CD4-positive, alpha-beta T cell treated with Interleukin-4 for 4 hours (primary cell): ENCODE measurements at regions not wholly inside any gene's neighbourhood (a gene's known extent, or its start where the extent isn't known, plus 50 kb on each side); places are given as distances from the start of the nearest gene placed in this dataset.

ENCODE experiments used
- DNase-seq: peaks from one replicate; pipeline ENCODE4 v3.0.0-alpha.2; 2020

GRCh38 chr2:56626927-56627326 lies 443.1 kb downstream of the CCDC85A start:
- no peak for DNase-seq

DNA sequence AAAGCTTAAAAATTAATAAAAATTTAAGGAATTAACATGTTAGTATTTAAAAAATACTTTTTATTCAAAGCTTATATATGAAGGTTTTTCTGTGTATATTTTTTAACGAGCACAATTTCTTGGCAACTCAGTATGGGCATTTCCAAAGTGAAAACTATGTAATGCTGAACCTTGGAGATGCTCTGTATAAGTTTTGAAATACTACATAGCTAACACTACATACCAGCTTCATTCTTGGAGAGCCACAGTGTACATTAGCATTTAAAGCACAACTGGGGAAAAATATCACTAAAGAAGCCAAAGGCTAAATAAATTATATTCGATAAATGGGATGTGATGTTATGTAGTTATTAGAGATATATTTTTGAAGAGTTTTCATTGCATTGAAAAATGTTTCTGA lies 446.5 kb downstream of the CCDC85A start:
- DNase-seq = no peak

DNA sequence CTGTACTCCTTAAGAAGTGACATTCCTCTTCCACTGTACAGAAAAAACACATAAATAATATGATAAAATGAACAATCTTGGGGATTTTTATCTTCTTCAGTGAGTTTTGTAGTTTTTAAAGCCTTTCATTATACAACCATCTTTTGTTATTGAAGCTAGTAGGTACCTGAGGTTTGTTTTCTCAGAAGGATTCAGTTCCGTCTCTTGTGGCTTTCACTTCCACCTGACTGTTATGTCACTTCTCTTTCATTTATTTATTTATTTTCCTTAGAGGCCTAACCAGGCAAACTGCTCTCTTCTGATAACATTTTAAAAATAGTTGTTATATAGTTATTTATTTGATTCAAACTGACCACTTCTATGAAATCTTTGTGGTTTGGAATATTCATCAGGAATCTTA lies 464.2 kb downstream of the CCDC85A start:
- no peak for DNase-seq

DNA sequence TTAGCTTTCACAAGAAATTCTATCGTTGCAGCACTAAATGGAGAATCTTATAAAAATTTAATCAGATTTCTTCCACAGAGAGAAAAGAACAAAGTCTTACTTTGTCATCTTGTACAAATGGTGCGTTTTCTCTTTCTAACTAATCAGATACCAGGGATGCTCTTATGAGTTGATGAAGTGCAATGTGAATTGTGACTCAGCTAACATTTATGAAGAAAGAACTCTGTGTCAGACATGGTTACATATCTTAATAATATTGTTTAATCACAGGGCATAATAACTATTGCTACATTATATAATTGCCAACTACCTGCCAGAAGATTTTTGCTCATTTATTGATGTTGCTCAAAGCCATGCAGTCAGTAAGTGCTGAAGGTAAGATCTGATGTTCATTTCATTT lies 465.0 kb downstream of the CCDC85A start:
- DNase-seq = no peak

- DNase-seq = no peak
Observed at GRCh38 chr2:56654936-56655335, 471.1 kb downstream of the CCDC85A start.

- DNase-seq = no peak
Observed at GRCh38 chr2:56656826-56657225, 473.0 kb downstream of the CCDC85A start.

DNA sequence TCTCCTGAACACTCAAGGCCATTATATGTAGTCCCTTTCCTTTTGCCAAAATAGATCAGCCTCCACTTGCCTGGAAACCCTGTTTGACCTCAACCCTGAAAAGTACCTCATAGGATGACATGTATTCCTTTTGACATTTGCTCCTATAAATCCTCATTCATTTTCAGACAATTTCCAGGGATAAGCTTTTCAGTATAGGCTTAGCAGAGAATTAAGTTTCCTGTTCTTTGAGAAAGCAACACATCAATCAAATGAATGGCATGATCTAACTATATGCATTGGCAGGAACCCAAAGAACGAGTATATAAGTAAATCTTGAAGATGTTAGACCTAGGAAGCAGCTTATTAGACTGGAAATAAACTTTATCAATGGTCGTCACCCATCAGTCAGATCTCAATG lies 483.0 kb downstream of the CCDC85A start:
- no peak for DNase-seq

GRCh38 chr2:56671973-56672569 lies 488.3 kb downstream of the CCDC85A start:
- DNase-seq = no peak

DNA sequence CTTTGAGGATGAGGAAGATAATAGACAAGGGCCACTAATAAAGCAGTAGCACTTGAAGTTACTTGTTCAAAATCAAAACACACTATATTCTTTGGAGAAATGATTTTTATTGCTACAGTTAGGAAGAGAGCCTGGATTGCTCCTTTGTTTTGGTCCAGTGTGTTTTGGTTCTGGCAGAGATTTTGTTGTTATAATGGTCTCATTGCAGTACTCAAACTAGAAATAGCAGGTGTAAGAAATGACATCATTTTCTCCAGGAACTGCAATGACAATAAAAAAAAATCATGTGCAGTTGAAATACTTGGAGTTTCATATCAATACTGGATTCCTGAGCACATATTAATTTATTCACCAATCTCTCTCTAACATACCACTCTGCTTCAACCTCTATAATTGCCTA lies 490.3 kb downstream of the CCDC85A start:
- DNase-seq = no peak

- no peak for DNase-seq
Observed at GRCh38 chr2:56676966-56677365, 493.2 kb downstream of the CCDC85A start.

DNA sequence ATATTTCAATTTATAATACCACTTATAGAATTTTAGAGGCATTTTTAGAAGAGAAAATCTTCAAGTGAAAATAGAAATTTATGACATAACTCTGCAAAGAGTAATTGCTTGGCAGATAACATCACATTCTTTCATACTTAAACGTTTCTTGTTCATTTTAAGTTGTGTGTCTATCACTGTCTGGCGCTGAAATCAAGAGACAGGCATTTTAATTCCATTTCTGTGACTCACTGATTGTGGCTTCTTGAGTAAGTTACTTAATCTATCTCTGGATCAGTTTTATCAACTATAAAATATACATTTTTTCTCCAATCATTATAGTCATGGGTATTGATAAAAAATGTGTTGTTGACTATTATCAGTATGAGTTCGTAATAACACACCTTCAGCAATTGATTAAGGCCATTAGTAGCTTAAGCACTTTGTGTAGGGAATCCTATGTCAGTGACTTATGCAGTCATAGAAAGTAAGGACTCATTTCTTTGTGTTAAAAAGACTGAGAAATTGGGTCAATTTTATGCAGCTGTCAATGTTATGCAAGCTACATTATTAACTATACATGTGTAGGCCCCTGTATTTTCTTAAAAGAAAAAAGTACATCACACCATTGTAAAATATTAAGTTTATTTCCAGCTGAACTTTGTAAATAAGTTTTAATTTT lies 497.3 kb downstream of the CCDC85A start:
- DNase-seq = no peak

DNA sequence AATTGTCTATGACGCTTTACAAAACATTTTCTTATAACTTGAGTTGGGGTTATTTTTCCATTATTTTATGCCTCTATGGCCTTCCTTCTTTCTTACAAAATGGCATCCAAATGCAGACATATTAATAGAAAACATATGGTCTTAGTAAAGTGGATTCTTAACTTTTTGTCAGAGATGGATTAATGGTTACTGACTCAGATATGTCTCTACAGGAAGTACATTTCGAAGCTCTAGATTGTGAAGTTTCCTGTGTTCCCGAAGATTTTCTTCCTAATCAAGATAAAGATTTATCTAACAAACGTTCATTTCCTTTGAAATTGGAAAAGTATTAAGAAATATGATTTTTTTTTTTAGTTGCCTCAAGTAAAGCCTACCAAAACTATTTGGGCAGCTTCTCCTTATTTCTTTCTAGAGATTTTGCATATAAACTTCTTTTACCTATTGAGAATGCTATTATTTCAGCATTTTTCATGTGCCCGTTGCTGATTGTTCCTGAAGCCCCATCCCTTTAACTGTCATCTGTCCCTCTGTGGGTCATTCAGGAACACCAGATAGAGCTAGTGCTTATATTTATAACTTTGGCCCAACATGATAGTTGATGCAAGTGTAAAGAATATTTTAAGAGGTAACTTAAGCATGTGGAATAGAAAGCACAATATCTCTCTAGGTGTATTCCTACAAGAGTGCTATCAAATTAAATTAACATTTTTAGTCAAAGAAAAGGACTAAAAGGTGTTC lies 498.0 kb downstream of the CCDC85A start:
- DNase-seq = no peak

- DNase-seq = no peak
Observed at GRCh38 chr2:56682397-56682760, 498.6 kb downstream of the CCDC85A start.

DNA sequence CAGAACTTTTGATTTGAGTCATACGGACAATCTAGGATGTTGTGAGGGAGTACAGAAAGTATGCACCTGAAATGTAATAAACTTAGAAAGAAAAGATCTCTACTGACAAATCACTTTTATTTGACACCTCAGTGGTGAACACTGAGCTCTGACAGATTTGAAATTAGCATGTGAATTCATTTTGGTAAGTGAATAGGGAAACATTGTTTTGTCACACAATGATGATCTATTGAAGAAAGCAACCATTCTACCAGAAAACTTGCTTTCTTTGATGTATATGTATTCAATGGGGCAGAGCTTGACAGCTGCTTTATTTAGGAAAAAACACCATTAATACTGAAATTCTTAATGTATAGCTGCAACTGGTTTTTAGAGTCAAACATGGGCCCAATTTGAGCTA lies 500.5 kb downstream of the CCDC85A start:
- DNase-seq = no peak

- DNase-seq = no peak
Observed at GRCh38 chr2:56685205-56685604, 501.4 kb downstream of the CCDC85A start.

DNA sequence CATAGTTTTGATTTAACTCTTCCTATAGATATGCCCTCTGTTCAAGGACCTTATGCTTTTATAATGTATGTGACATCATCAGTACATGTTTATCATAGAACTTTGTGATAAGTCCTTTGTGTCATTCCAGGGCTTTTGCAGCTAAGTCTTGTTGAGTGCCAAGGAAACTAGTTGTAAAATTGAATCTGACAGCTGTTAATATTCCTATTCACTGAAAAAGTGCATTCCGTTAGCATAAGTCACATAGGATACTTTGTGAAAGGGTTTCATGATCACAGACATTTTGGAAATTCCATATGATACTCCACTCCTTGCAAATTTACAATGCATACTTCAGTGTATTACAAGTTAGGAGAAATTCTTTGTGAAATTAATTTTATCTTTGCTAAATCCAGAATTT lies 503.4 kb downstream of the CCDC85A start:
- no peak for DNase-seq

- DNase-seq = no peak
Observed at GRCh38 chr2:56688661-56689060, 504.9 kb downstream of the CCDC85A start.

GRCh38 chr2:56693501-56693900 lies 509.7 kb downstream of the CCDC85A start:
- DNase-seq = no peak

GRCh38 chr2:56703001-56703400 lies 519.2 kb downstream of the CCDC85A start:
- DNase-seq = no peak

GRCh38 chr2:56705713-56706112 lies 521.9 kb downstream of the CCDC85A start:
- DNase-seq = no peak

DNA sequence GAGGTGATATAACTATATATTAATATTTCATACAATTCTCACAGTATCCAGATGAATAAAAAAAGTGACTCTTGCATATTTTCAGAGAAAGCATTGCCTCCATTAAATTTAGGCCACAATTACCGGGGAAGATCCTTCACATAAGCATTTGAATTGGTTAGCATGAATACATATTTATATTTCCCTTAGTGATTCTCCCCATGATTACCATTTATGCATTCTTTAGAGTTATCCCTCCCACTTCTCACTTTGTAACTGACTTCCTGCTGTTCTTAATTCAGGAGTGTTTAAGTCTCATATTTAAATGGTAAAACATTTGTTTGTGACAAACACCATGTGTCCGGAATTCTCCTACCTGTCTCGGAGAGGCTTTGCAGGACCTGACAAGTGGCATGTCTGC lies 523.4 kb downstream of the CCDC85A start:
- no peak for DNase-seq

GRCh38 chr2:56707650-56708049 lies 523.9 kb downstream of the CCDC85A start:
- no peak for DNase-seq

- DNase-seq = no peak
Observed at GRCh38 chr2:56709181-56709580, 525.4 kb downstream of the CCDC85A start.

DNA sequence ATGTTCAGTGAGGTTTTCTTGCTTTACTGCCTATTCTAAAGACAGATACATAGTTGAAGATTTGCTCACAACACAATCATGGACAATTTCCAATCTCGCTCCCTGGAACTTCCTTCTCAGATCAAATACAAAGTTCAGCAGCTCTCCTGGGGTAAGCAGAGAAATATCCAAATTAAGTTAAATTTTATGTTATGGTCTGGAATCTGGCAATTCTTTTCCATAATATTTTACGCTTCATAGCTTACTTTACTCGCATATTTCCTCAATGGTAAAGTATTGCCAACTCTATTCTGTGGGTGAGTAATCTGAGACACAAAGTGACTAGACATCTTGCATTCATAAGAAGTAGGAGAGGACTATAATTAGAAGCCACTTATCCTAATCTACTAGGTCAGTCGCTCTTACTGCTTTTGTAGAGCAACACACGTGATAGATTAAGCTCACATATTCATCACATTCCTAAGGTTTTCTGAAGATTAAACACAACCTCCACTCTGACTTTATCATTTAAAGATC lies 529.4 kb downstream of the CCDC85A start:
- DNase-seq = no peak
